Hepatocyte (in vitro differentiated cells): ENCODE measurements at regions not wholly inside any gene's neighbourhood (a gene's known extent, or its start where the extent isn't known, plus 50 kb on each side); places are given as distances from the start of the nearest gene placed in this dataset.

Experiments
- DNase-seq: peaks from one replicate; pipeline ENCODE4 v3.0.0-alpha.2; 2016; ENCODE audit warnings: low spot score
- H2AFZ ChIP-seq: fragments of 200-600 bp; sonication (generic); 2 replicates; pipeline ENCODE4 v1.6.0; 2016; ENCODE audit warnings: antibody characterized with exemption, mild to moderate bottlenecking
- H3K27ac ChIP-seq: fragments of 200-600 bp; sonication (generic); 2 replicates; pipeline ENCODE4 v1.5.1; 2016; ENCODE audit warnings: mild to moderate bottlenecking
- H3K27me3 ChIP-seq: fragments of 200-600 bp; sonication (generic); 2 replicates; pipeline ENCODE4 v1.6.1; 2016
- H3K36me3 ChIP-seq: fragments of 200-600 bp; sonication (generic); replicated peaks from 2 replicates; pipeline ENCODE4 v1.5.1; 2016; ENCODE audit warnings: low read depth; ENCODE audit not compliant: insufficient read depth
- H3K4me1 ChIP-seq: fragments of 200-600 bp; sonication (generic); 2 replicates; pipeline ENCODE4 v1.5.1; 2016; ENCODE audit warnings: mild to moderate bottlenecking, moderate library complexity; ENCODE audit not compliant: insufficient read depth
- H3K4me2 ChIP-seq: fragments of 200-600 bp; sonication (generic); 2 replicates; pipeline ENCODE4 v1.6.0; 2016
- H3K4me3 ChIP-seq: fragments of 200-600 bp; sonication (generic); 2 replicates; pipeline ENCODE4 v1.5.1; 2016; ENCODE audit warnings: mild to moderate bottlenecking
- H3K79me2 ChIP-seq: fragments of 200-600 bp; sonication (generic); 2 replicates; pipeline ENCODE4 v1.6.0; 2017; ENCODE audit warnings: mild to moderate bottlenecking
- H3K9me2 ChIP-seq: fragments of 200-600 bp; sonication (generic); replicated peaks from 2 replicates; pipeline ENCODE4 v1.6.0; 2017; ENCODE audit warnings: mild to moderate bottlenecking; ENCODE audit not compliant: insufficient read depth
- H3K9me3 ChIP-seq: fragments of 200-600 bp; sonication (generic); 2 replicates; pipeline ENCODE4 v1.5.1; 2016; ENCODE audit warnings: low read depth, mild to moderate bottlenecking
- H4K20me1 ChIP-seq: fragments of 200-600 bp; sonication (generic); 2 replicates; pipeline ENCODE4 v1.6.0; 2016; ENCODE audit warnings: mild to moderate bottlenecking; ENCODE audit not compliant: insufficient read depth, poor library complexity, severe bottlenecking
- CTCF ChIP-seq: fragments of 200-600 bp; sonication (generic); IDR thresholded peaks from 2 replicates; pipeline ENCODE4 v1.5.1; 2016; ENCODE audit warnings: antibody characterized with exemption, mild to moderate bottlenecking; ENCODE audit not compliant: poor library complexity
- EZH2 ChIP-seq: fragments of 200-600 bp; sonication (generic); IDR thresholded peaks from 2 replicates; pipeline ENCODE4 v1.6.1; 2016; ENCODE audit warnings: antibody characterized with exemption, mild to moderate bottlenecking, borderline replicate concordance
- EZH2phosphoT487 ChIP-seq: fragments of 200-600 bp; sonication (generic); IDR thresholded peaks from one replicate; pipeline ENCODE4 v1.6.1; 2018; ENCODE audit warnings: antibody characterized with exemption, mild to moderate bottlenecking, low read depth, moderate library complexity; ENCODE audit not compliant: unreplicated experiment, severe bottlenecking
- WGBS: methylation state at CpG from one replicate; pipeline ENCODE4 v1.1.6; 2016; ENCODE audit warnings: low lambda C conversion rate; ENCODE audit errors: missing lambda C conversion rate; 5-methylcytosine and 5-hydroxymethylcytosine counted together

DNA sequence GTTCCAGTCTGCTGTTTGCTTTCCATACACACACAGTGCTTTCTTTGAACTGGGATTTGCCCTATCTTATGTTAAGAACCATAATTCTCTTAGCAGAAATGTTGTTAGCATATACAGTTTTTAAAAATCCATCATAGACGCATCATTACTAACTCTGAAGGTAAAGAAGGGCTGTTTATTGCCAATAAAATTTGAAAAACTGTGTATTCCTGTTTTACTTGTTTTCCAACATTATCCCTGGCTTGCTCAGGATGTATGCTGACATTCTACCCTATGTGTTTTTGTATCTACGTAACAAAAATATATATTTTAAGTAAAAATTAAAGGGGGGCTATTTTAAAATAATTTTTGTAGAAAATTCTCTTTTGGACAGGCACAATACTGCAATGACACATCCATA lies 857.2 kb downstream of the BRINP3 start:
- Histone ChIP-seq H3K4me2 (no peak overlapping the region), H3K27me3 (no peaks in the 10 kb centered on the region), H4K20me1 (no peaks in the 10 kb centered on the region), H3K4me3 (no peak overlapping the region), H3K9me2 (no peaks in the 10 kb centered on the region), H3K9me3 (no peaks in the 10 kb centered on the region), H3K27ac (no peak overlapping the region), H2AFZ (no peak overlapping the region), H3K79me2 (no peaks in the 10 kb centered on the region), H3K36me3 (no peaks in the 10 kb centered on the region), H3K4me1 (no peaks in the 10 kb centered on the region)
- 78% methylated on average over 2 of the region's 2 CpGs for WGBS
- TF ChIP-seq EZH2 (no peak), EZH2phosphoT487 (no peak), CTCF (no peak)
- DNase-seq = no peak

DNA sequence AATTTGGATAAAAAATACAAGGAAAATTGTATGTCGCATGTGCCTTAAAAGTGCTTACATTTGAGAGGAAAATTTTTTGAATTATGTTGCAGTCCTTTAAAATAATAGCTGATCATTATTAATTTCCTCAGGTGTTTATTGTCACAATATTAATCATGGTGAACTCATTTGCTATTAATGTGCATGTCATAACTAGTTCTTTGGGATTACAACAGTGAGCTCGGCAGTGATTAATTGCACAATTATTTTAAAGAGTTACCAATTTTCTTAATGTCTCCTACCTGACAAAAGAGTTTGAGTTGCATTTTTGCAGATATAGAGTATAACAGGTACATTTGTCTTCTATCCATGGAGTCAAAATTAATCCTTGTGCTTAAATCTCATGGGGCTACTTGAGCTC lies 854.3 kb downstream of the BRINP3 start:
- TF ChIP-seq EZH2 (no peak), EZH2phosphoT487 (no peak), CTCF (no peak)
- no peaks in the 10 kb centered on the region for H3K27me3 ChIP-seq
- H3K4me3 ChIP-seq = no peak overlapping the region
- H3K9me3 ChIP-seq = no peaks in the 10 kb centered on the region
- no peaks in the 10 kb centered on the region for H3K4me1 ChIP-seq
- no peak for DNase-seq
- 95% methylated on average over 2 of the region's 2 CpGs for WGBS
- no peaks in the 10 kb centered on the region for H3K9me2 ChIP-seq
- no peaks in the 10 kb centered on the region for H3K79me2 ChIP-seq
- no peaks in the 10 kb centered on the region for H3K36me3 ChIP-seq
- no peak overlapping the region for H2AFZ ChIP-seq
- no peak overlapping the region for H3K27ac ChIP-seq
- no peak overlapping the region for H3K4me2 ChIP-seq
- H4K20me1 ChIP-seq = no peaks in the 10 kb centered on the region

DNA sequence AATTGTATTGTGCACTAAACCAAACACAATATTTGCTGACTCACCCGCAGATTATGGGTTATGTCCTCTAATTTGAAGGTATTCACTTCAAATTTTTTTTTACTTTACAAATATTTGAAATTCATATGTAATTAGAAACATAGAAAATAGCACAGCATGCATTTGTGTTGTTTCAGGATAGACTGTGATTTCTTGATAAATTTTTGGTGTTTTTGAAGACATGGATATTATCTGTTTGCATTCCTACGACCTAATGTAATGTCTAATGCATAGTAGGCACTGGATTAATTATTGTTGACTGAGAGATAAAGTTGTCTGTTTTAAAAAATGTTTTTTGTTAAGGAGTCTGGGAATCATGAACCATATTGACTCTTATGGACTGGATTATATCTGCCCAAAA lies 850.2 kb downstream of the BRINP3 start:
- Histone ChIP-seq H3K9me3 (no peaks in the 10 kb centered on the region), H3K79me2 (no peaks in the 10 kb centered on the region), H2AFZ (no peak overlapping the region), H3K27me3 (no peaks in the 10 kb centered on the region), H3K36me3 (no peaks in the 10 kb centered on the region), H3K4me2 (no peak overlapping the region), H3K4me1 (no peaks in the 10 kb centered on the region), H4K20me1 (no peaks in the 10 kb centered on the region), H3K9me2 (no peaks in the 10 kb centered on the region), H3K27ac (no peak overlapping the region), H3K4me3 (no peak overlapping the region)
- no peak for DNase-seq
- no peak for TF ChIP-seq EZH2phosphoT487
- no peak for TF ChIP-seq EZH2
- TF ChIP-seq CTCF = no peak
- WGBS = 70% methylated on average over 2 of the region's 2 CpGs

DNA sequence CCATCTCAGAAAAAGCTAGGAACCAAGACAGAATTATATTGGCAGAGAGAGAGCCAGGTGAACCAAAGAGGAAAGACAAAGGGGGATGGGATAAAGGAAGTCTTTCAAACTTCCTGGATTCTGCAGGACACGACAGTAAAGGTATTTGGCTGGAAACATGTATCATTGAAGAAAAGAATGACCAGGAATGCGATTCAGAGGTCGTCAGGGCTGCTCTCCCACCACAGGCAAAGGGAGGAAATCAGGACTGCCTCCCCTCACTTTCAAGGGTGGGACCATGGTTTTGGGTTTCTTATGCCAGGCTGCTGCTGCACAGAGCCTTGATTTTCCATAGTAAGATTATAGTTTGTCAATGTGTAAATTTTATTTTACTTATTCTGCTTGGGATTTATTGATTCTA lies 848.8 kb downstream of the BRINP3 start:
- H3K9me3 ChIP-seq = no peaks in the 10 kb centered on the region
- TF ChIP-seq CTCF = no peak
- no peak for TF ChIP-seq EZH2
- no peak for TF ChIP-seq EZH2phosphoT487
- no peaks in the 10 kb centered on the region for H3K4me1 ChIP-seq
- no peak overlapping the region for H3K4me3 ChIP-seq
- H3K79me2 ChIP-seq = no peaks in the 10 kb centered on the region
- WGBS = 60% methylated on average over 3 of the region's 3 CpGs
- H3K27ac ChIP-seq = no peak overlapping the region
- no peaks in the 10 kb centered on the region for H3K9me2 ChIP-seq
- no peaks in the 10 kb centered on the region for H3K27me3 ChIP-seq
- no peak overlapping the region for H2AFZ ChIP-seq
- H4K20me1 ChIP-seq = no peaks in the 10 kb centered on the region
- no peak for DNase-seq
- no peaks in the 10 kb centered on the region for H3K36me3 ChIP-seq
- H3K4me2 ChIP-seq = no peak overlapping the region
